ENCODE measurements at regions not wholly inside any gene's neighbourhood (a gene's known extent, or its start where the extent isn't known, plus 50 kb on each side); places are given as distances from the start of the nearest gene placed in this dataset.

DNA sequence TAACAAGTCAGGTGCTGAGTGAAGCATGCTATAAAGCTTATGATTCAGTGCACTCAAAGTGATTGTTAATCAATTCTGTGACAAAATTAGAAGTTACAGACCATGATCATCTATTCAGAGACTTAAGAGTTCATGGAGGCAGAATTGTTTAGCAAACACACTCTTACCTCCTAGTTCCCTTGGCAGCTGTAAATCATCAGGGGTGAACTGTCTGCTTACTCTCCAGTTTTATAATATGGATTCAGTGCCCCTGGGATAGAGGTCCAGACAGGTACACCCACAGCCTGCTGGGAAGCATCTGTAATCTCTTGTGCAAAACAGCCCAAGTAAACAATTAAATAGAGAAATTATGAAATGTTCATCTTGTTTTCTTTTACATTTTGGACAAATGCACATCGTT is 835.0 kb upstream of the COBL start:
- no peaks in the 10 kb centered on the region for H3K27me3 ChIP-seq (ENCODE audit: insufficient read depth, low read depth)
- no TSS peak for BruUV-seq (replicated peaks)
- no peaks in the 10 kb centered on the region for H3K79me2 ChIP-seq (ENCODE audit: low read depth)
- no peak overlapping the region for H3K4me3 ChIP-seq
- no peaks in the 10 kb centered on the region for H3K9me2 ChIP-seq (ENCODE audit: insufficient read depth)
- no peaks in the 10 kb centered on the region for H3K4me1 ChIP-seq (replicated peaks; ENCODE audit: insufficient read depth)
- no peak for TF ChIP-seq EZH2 (IDR thresholded peaks at IDR 0.05; ENCODE audit: low read depth)
- TF ChIP-seq, protein P1, sequence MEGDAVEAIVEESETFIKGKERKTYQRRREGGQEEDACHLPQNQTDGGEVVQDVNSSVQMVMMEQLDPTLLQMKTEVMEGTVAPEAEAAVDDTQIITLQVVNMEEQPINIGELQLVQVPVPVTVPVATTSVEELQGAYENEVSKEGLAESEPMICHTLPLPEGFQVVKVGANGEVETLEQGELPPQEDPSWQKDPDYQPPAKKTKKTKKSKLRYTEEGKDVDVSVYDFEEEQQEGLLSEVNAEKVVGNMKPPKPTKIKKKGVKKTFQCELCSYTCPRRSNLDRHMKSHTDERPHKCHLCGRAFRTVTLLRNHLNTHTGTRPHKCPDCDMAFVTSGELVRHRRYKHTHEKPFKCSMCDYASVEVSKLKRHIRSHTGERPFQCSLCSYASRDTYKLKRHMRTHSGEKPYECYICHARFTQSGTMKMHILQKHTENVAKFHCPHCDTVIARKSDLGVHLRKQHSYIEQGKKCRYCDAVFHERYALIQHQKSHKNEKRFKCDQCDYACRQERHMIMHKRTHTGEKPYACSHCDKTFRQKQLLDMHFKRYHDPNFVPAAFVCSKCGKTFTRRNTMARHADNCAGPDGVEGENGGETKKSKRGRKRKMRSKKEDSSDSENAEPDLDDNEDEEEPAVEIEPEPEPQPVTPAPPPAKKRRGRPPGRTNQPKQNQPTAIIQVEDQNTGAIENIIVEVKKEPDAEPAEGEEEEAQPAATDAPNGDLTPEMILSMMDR (conservative IDR thresholded peaks at IDR 0.05): no peak
- intact Hi-C loops (cut with micrococcal nuclease; ENCODE audit: unreplicated experiment): no loop called here
- ChIA-PET POLR2A (ENCODE audit: unreplicated experiment) (no interaction called here), CTCF (no interaction called here)
- H3K27ac ChIP-seq: no peak overlapping the region
- no peaks in the 10 kb centered on the region for H3K9me3 ChIP-seq (ENCODE audit: insufficient read depth, low read depth)
- no peak for DNase-seq
- no peaks in the 10 kb centered on the region for H4K20me1 ChIP-seq (ENCODE audit: insufficient read depth)
- no peak overlapping the region for H2AFZ ChIP-seq
- no peak overlapping the region for H3K4me2 ChIP-seq
- H3F3A ChIP-seq (ENCODE audit: insufficient read depth, low read depth): no peaks in the 10 kb centered on the region
- H3K36me3 ChIP-seq (ENCODE audit: low read depth): no peaks in the 10 kb centered on the region

DNA sequence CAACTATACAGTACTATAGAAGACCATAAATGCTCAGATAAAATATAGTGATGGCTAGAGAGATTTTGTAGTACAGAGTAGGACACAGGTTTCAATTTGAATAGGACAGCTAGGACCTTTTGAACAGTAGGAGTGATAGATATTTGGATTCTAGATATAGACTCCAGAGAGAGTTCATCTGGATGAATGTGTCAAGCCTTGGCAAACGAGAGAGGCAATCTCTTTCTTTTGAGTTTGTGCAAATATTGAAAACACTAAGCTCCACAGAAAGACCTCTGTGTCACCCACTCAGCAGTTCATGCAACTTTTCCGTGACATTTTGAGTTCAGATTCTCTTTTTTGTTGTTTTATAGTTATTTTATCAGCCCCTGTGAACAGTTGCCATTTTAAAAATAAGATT is 834.3 kb upstream of the COBL start:
- POLR2A ChIA-PET (ENCODE audit: unreplicated experiment): no interaction called here

DNA sequence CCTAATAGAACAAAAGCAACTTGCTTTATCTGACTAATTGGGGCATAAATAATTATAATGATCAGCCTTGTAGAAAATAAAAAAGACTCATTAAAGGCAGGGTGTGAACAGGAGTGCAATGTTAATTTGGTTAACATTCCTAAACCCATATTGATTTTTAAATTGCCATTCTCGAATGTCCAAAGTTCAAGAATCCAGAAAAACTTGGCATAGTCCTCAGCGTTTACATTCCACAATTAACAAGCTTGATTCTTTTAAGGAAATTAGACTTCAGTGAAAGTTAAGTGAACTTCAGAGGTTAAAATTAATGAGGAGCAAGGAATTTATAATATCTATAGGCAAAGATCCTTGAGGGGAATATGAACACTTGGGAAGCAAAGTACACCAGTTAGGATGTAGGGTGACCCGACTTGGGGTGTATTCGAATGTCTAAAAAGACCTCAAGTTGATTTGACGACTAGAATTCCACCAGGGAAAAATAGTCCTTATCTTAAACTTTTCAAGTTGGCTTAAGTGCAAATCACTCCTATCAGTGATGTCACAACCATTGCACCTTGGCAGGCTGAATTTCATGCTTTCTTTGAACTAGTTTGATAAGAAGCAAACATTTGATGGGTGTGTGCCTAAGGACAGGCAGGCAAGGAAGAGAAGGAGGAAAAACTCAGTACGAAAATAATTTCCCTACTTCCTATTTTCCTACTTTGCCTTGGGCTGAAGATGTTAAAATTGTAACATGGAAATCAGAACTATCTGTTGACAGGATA is 830.4 kb upstream of the COBL start:
- no peaks in the 10 kb centered on the region for H4K20me1 ChIP-seq (ENCODE audit: insufficient read depth)
- no peaks in the 10 kb centered on the region for H3K9me2 ChIP-seq (ENCODE audit: insufficient read depth)
- intact Hi-C loops (cut with micrococcal nuclease; ENCODE audit: unreplicated experiment): no loop called here
- no peak overlapping the region for H3K27ac ChIP-seq
- H3K36me3 ChIP-seq (ENCODE audit: low read depth): no peaks in the 10 kb centered on the region
- CTCF ChIA-PET: no interaction called here
- POLR2A ChIA-PET (ENCODE audit: unreplicated experiment): no interaction called here
- no peak overlapping the region for H3K4me3 ChIP-seq
- no peaks in the 10 kb centered on the region for H3F3A ChIP-seq (ENCODE audit: insufficient read depth, low read depth)
- DNase-seq: no peak
- H2AFZ ChIP-seq: no peak overlapping the region
- TF ChIP-seq, protein P1 (conservative IDR thresholded peaks at IDR 0.05): no peak
- TF ChIP-seq EZH2 (IDR thresholded peaks at IDR 0.05; ENCODE audit: low read depth): no peak
- no peaks in the 10 kb centered on the region for H3K27me3 ChIP-seq (ENCODE audit: insufficient read depth, low read depth)
- no peaks in the 10 kb centered on the region for H3K79me2 ChIP-seq (ENCODE audit: low read depth)
- no peaks in the 10 kb centered on the region for H3K9me3 ChIP-seq (ENCODE audit: insufficient read depth, low read depth)
- no TSS peak for BruUV-seq (replicated peaks)
- H3K4me1 ChIP-seq (replicated peaks; ENCODE audit: insufficient read depth): no peaks in the 10 kb centered on the region
- no peak overlapping the region for H3K4me2 ChIP-seq

More for the DNA sequence above, 834.3 kb upstream of the COBL start:
- Histone ChIP-seq H3K36me3 (ENCODE audit: low read depth) (no peaks in the 10 kb centered on the region), H3K9me2 (ENCODE audit: insufficient read depth) (no peaks in the 10 kb centered on the region), H3K4me1 (replicated peaks; ENCODE audit: insufficient read depth) (no peaks in the 10 kb centered on the region), H3K27ac (no peak overlapping the region), H3K4me3 (no peak overlapping the region), H3K9me3 (ENCODE audit: insufficient read depth, low read depth) (no peaks in the 10 kb centered on the region), H3K79me2 (ENCODE audit: low read depth) (no peaks in the 10 kb centered on the region), H3K4me2 (no peak overlapping the region), H3F3A (ENCODE audit: insufficient read depth, low read depth) (no peaks in the 10 kb centered on the region), H4K20me1 (ENCODE audit: insufficient read depth) (no peaks in the 10 kb centered on the region), H3K27me3 (ENCODE audit: insufficient read depth, low read depth) (no peaks in the 10 kb centered on the region), H2AFZ (no peak overlapping the region)
- TF ChIP-seq EZH2 (IDR thresholded peaks at IDR 0.05; ENCODE audit: low read depth): no peak
- TF ChIP-seq, protein P1 (conservative IDR thresholded peaks at IDR 0.05): no peak
- no TSS peak for BruUV-seq (replicated peaks)
- CTCF ChIA-PET: no interaction called here
- intact Hi-C loops (cut with micrococcal nuclease; ENCODE audit: unreplicated experiment): no loop called here
- no peak for DNase-seq
